Subcutaneous abdominal adipose tissue (tissue), 5 donors: ENCODE measurements at regions not wholly inside any gene's neighbourhood (a gene's known extent, or its start where the extent isn't known, plus 50 kb on each side); places are given as distances from the start of the nearest gene placed in this dataset.

Experiments used
- H3K27ac ChIP-seq: one replicate; pipeline ENCODE4 v1.7.0; 2013; ENCODE audit warnings: low read depth, mild to moderate bottlenecking, inconsistent platforms, low read length, moderate library complexity
- H3K27me3 ChIP-seq, 5 donors: one replicate each; pipeline ENCODE4 v1.7.0; 2013; ENCODE audit warnings: low read length in 5 of 5, inconsistent platforms in 1 of 5; ENCODE audit not compliant: control insufficient read depth in 5 of 5, insufficient read depth in 4 of 5
- H3K36me3 ChIP-seq, 5 donors: one replicate each; pipeline ENCODE4 v1.7.0; 2013; ENCODE audit warnings: low read length in 5 of 5; ENCODE audit not compliant: control insufficient read depth in 5 of 5, insufficient read depth in 5 of 5
- H3K4me1 ChIP-seq, 5 donors: one replicate each; pipeline ENCODE4 v1.7.0; 2013; ENCODE audit warnings: low read length in 5 of 5, mild to moderate bottlenecking in 3 of 5, moderate library complexity in 1 of 5; ENCODE audit not compliant: control insufficient read depth in 5 of 5, insufficient read depth in 5 of 5
- H3K4me3 ChIP-seq, 5 donors: one replicate each; pipeline ENCODE4 v1.7.0; 2013; ENCODE audit warnings: low read length in 5 of 5, low read depth in 1 of 5
- H3K9ac ChIP-seq, 5 donors: one replicate each; pipeline ENCODE4 v1.7.0; 2013; ENCODE audit warnings: low read length in 5 of 5, mild to moderate bottlenecking in 4 of 5, moderate library complexity in 3 of 5
- H3K9me3 ChIP-seq, 5 donors: one replicate each; pipeline ENCODE4 v1.7.0; 2013; ENCODE audit warnings: low read length in 5 of 5; ENCODE audit not compliant: control insufficient read depth in 5 of 5
- donor health status: healthy.
- donor health status: healthy.
- donor health status: healthy.
- donor health status: healthy.
- donor health status: healthy.

GRCh38 chr12:102735104-102735503 lies 181.9 kb downstream of the PAH start:
- Histone ChIP-seq H3K9ac (no peak overlapping the region), H3K27me3 (no peaks in the 10 kb centered on the region), H3K4me1 (no peaks in the 10 kb centered on the region), H3K9me3 (no peaks in the 10 kb centered on the region), H3K27ac (no peak overlapping the region), H3K36me3 (no peaks in the 10 kb centered on the region), H3K4me3 (no peak overlapping the region)

GRCh38 chr12:102730996-102731395 lies 186.0 kb downstream of the PAH start:
- H3K9ac ChIP-seq: no peak overlapping the region
- H3K9me3 ChIP-seq: no peaks in the 10 kb centered on the region
- H3K36me3 ChIP-seq: no peaks in the 10 kb centered on the region
- H3K27me3 ChIP-seq: no peaks in the 10 kb centered on the region
- no peak overlapping the region for H3K27ac ChIP-seq
- no peak overlapping the region for H3K4me3 ChIP-seq
- no peaks in the 10 kb centered on the region for H3K4me1 ChIP-seq

- Histone ChIP-seq H3K9ac (no peak overlapping the region), H3K27me3 (no peaks in the 10 kb centered on the region), H3K4me3 (no peak overlapping the region), H3K4me1 (no peaks in the 10 kb centered on the region), H3K27ac (no peak overlapping the region), H3K9me3 (no peaks in the 10 kb centered on the region), H3K36me3 (no peaks in the 10 kb centered on the region)
Measured at GRCh38 chr12:102728506-102729242, 188.4 kb downstream of the PAH start.

DNA sequence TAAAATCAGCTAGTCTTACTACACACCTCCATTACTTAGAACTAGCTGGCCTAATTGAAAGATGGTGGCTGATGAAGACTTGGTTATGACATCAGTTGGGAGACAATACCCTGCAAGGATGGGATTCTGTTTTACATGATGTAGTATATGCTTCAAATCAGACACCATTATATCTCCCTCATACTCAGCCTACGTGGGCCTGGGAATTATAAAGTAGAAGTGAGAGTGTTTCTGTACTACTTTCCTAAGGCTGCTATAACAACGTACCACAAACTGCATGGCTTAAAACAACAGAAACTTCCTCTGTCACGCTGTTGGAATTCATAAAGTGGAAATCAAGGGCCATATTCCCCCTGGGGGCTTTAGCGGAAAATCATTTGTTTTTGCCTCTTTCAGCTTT lies 190.4 kb downstream of the PAH start:
- Histone ChIP-seq H3K9ac (no peak overlapping the region), H3K27ac (no peak overlapping the region)

GRCh38 chr12:102722147-102722546 lies 194.9 kb downstream of the PAH start:
- no peak overlapping the region for H3K9ac ChIP-seq
- H3K9me3 ChIP-seq: no peaks in the 10 kb centered on the region
- no peak overlapping the region for H3K4me3 ChIP-seq
- no peaks in the 10 kb centered on the region for H3K36me3 ChIP-seq
- no peak overlapping the region for H3K27ac ChIP-seq
- H3K27me3 ChIP-seq: no peaks in the 10 kb centered on the region
- no peaks in the 10 kb centered on the region for H3K4me1 ChIP-seq

More for the DNA sequence above, 190.4 kb downstream of the PAH start:
- Histone ChIP-seq H3K9me3 (no peaks in the 10 kb centered on the region), H3K36me3 (no peaks in the 10 kb centered on the region), H3K4me1 (no peaks in the 10 kb centered on the region), H3K27me3 (no peaks in the 10 kb centered on the region), H3K4me3 (no peak overlapping the region)

- Histone ChIP-seq H3K9me3 (no peaks in the 10 kb centered on the region), H3K9ac (no peak overlapping the region), H3K27ac (no peak overlapping the region), H3K27me3 (no peaks in the 10 kb centered on the region), H3K4me3 (no peak overlapping the region), H3K4me1 (no peaks in the 10 kb centered on the region), H3K36me3 (no peaks in the 10 kb centered on the region)
Measured at GRCh38 chr12:102708108-102708507, 208.9 kb downstream of the PAH start.

- peaks cover 0 to 2% (median 0%) of the 10 kb centered on the region in 5 donors for H3K4me1 ChIP-seq
- H3K36me3 ChIP-seq: no peaks in the 10 kb centered on the region
- no peak overlapping the region for H3K9ac ChIP-seq
- H3K27me3 ChIP-seq: no peaks in the 10 kb centered on the region
- no peaks in the 10 kb centered on the region for H3K9me3 ChIP-seq
- no peak overlapping the region for H3K4me3 ChIP-seq
- no peak overlapping the region for H3K27ac ChIP-seq
Measured at GRCh38 chr12:102702447-102703114, 214.5 kb downstream of the PAH start.

DNA sequence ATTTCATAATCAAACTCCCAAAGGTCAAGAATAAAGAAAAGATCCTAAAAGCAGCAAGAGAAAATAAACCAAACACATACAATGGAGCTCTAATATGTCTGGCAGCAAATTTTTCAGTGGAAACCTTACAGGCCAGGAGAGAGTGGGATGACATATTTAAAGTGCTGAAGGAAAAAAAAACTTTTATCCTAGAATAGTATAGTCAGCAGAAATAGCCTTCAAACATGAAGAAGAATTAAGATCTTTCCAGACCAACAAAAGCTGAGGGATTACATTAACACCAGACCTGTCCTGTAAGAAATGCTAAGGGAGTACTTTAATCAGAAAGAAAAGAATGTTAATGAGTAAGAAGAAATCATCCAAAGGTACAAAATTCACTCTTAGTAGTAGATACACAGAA lies 215.7 kb upstream of the IGF1 start:
- Histone ChIP-seq H3K4me1 (peaks cover 0 to 2% (median 0%) of the 10 kb centered on the region in 5 donors), H3K27ac (no peak overlapping the region), H3K4me3 (no peak overlapping the region), H3K9ac (no peak overlapping the region), H3K27me3 (no peaks in the 10 kb centered on the region), H3K36me3 (no peaks in the 10 kb centered on the region), H3K9me3 (no peaks in the 10 kb centered on the region)

- H3K27me3 ChIP-seq: no peaks in the 10 kb centered on the region
Measured at GRCh38 chr12:102694903-102695302, 214.5 kb upstream of the IGF1 start.

GRCh38 chr12:102691773-102692555 lies 211.6 kb upstream of the IGF1 start:
- Histone ChIP-seq H3K27me3 (no peaks in the 10 kb centered on the region), H3K36me3 (no peaks in the 10 kb centered on the region), H3K27ac (no peak overlapping the region), H3K9me3 (no peaks in the 10 kb centered on the region), H3K9ac (no peak overlapping the region), H3K4me3 (no peak overlapping the region), H3K4me1 (peaks cover 0 to 6% (median 0%) of the 10 kb centered on the region in 5 donors)

More at GRCh38 chr12:102694903-102695302, 214.5 kb upstream of the IGF1 start:
- no peak overlapping the region for H3K4me3 ChIP-seq
- no peaks in the 10 kb centered on the region for H3K9me3 ChIP-seq
- no peaks in the 10 kb centered on the region for H3K36me3 ChIP-seq
- no peak overlapping the region for H3K9ac ChIP-seq
- H3K27ac ChIP-seq: no peak overlapping the region
- H3K4me1 ChIP-seq: no peaks in the 10 kb centered on the region
